ENCODE measurements at regions not wholly inside any gene's neighbourhood (a gene's known extent, or its start where the extent isn't known, plus 50 kb on each side); places are given as distances from the start of the nearest gene placed in this dataset.
"Not testable (repeated sequence)": the region's sequence is repeated elsewhere in the genome, so short reads cannot be mapped to it uniquely, and the experiment has no call there.

DNA sequence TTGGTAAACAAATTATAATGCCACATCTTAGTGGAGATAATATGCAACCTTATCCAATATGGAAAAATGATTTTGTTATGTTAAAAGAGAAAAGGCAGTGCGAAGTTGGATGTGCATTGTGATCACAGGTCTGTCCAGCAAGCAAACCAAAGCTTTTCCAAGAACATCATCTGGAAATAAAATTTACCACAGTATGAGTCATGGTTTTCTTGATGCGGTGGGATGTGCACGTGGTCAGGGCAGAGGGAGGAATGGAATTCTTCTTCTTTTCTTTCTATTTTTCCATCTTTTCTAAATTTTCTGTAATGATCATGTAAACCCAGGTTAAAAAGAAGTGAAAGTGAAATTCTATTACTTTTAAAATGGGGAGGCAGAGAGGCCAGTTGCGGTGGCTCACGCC, 169.8 kb downstream of the C11orf91 start:
- no peak for ATAC-seq (ENCODE audit: low read depth)
- no peak for DNase-seq (ENCODE audit: low spot score)
- TF ChIP-seq, protein P1, sequence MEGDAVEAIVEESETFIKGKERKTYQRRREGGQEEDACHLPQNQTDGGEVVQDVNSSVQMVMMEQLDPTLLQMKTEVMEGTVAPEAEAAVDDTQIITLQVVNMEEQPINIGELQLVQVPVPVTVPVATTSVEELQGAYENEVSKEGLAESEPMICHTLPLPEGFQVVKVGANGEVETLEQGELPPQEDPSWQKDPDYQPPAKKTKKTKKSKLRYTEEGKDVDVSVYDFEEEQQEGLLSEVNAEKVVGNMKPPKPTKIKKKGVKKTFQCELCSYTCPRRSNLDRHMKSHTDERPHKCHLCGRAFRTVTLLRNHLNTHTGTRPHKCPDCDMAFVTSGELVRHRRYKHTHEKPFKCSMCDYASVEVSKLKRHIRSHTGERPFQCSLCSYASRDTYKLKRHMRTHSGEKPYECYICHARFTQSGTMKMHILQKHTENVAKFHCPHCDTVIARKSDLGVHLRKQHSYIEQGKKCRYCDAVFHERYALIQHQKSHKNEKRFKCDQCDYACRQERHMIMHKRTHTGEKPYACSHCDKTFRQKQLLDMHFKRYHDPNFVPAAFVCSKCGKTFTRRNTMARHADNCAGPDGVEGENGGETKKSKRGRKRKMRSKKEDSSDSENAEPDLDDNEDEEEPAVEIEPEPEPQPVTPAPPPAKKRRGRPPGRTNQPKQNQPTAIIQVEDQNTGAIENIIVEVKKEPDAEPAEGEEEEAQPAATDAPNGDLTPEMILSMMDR (IDR thresholded peaks at IDR 0.05; ENCODE audit: poor library complexity, severe bottlenecking): no peak
- Histone ChIP-seq H3K36me3 (ENCODE audit: low read depth) (no peaks in the 10 kb centered on the region), H3K9me3 (ENCODE audit: severe bottlenecking) (no peaks in the 10 kb centered on the region), H3K4me3 (ENCODE audit: severe bottlenecking) (no peak overlapping the region), H3K27ac (ENCODE audit: poor library complexity, severe bottlenecking) (no peak overlapping the region), H3K4me1 (ENCODE audit: insufficient read depth, poor library complexity, severe bottlenecking) (peaks cover 7% of the 10 kb centered on the region), H3K27me3 (ENCODE audit: insufficient read depth, poor library complexity, severe bottlenecking) (no peaks in the 10 kb centered on the region)

DNA sequence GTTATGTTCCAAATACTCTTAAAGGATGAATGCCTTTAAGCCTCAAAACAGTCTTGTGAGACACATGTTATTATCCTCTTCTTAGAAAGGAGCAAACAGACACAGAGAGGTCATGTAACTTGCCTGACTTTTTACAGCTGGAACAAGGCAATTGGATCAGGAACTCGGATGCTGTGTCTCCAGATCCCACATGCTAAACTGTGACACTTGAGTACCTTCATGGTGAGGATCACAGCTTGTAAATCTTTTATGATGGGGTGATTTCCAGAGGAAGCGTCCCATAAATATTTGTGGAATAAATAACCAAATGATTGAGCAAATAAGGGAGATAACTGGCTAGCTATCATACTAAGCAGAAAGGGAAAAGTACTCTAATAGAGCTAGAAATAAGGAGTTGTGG, 171.2 kb downstream of the C11orf91 start:
- ATAC-seq (ENCODE audit: low read depth): no peak
- H3K9me3 ChIP-seq (ENCODE audit: severe bottlenecking): no peaks in the 10 kb centered on the region
- TF ChIP-seq, protein P1 (IDR thresholded peaks at IDR 0.05; ENCODE audit: poor library complexity, severe bottlenecking): no peak
- peaks cover 7% of the 10 kb centered on the region for H3K4me1 ChIP-seq (ENCODE audit: insufficient read depth, poor library complexity, severe bottlenecking)
- no peak overlapping the region for H3K4me3 ChIP-seq (ENCODE audit: severe bottlenecking)
- no peaks in the 10 kb centered on the region for H3K36me3 ChIP-seq (ENCODE audit: low read depth)
- H3K27ac ChIP-seq (ENCODE audit: poor library complexity, severe bottlenecking): no peak overlapping the region
- H3K27me3 ChIP-seq (ENCODE audit: insufficient read depth, poor library complexity, severe bottlenecking): no peaks in the 10 kb centered on the region
- DNase-seq (ENCODE audit: low spot score): no peak

DNA sequence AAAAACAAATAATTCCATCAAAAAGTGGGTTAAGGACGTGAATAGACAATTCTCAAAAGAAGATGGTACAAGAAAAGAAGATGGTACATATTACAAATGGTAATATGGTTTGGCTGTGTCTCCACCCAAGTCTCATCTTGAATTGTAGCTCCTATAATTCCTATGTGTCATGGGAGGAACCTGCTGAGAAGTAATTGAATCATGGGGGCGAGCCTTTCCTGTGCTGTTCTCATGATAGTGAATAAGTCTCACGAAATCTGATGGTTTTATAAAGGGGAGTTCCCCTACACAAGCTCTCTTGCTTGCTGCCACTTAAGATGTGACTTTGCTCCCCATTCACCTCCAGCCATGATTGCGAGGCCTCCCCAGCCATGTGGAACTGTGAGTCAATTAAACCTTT, 172.9 kb downstream of the C11orf91 start:
- H3K9me3 ChIP-seq (ENCODE audit: severe bottlenecking); DNase-seq (ENCODE audit: low spot score); H3K4me3 ChIP-seq (ENCODE audit: severe bottlenecking); ATAC-seq (ENCODE audit: low read depth); H3K27ac ChIP-seq (ENCODE audit: poor library complexity, severe bottlenecking); H3K27me3 ChIP-seq (ENCODE audit: insufficient read depth, poor library complexity, severe bottlenecking); H3K4me1 ChIP-seq (ENCODE audit: insufficient read depth, poor library complexity, severe bottlenecking); H3K36me3 ChIP-seq (ENCODE audit: low read depth): not testable (repeated sequence)

DNA sequence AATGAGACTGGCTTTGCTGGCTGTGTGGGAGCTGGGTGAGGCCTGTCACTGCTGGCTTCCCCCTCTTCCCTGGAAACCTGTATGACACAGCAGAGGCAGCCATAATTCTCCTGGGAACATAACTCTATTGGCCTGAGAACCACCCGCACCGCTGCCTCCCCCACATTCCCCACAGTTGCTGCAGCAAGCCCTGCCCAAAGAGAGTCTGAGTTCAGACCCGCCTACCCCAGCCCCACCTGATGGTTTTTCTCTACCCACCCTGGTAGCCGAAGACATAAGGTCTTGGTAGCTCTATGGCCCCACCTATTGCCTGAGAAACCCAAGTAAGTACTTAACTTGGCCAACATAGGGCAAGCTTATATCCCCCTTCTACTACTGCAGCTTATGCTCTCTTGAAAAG, 174.8 kb downstream of the C11orf91 start:
- H3K4me1 ChIP-seq (ENCODE audit: insufficient read depth, poor library complexity, severe bottlenecking): no peaks in the 10 kb centered on the region
- no peaks in the 10 kb centered on the region for H3K9me3 ChIP-seq (ENCODE audit: severe bottlenecking)
- H3K36me3 ChIP-seq (ENCODE audit: low read depth): no peaks in the 10 kb centered on the region
- ATAC-seq (ENCODE audit: low read depth) (no peak), DNase-seq (ENCODE audit: low spot score) (no peak)
- TF ChIP-seq, protein P1 (IDR thresholded peaks at IDR 0.05; ENCODE audit: poor library complexity, severe bottlenecking): no peak
- H3K27ac ChIP-seq (ENCODE audit: poor library complexity, severe bottlenecking): no peak overlapping the region
- H3K4me3 ChIP-seq (ENCODE audit: severe bottlenecking): no peak overlapping the region
- H3K27me3 ChIP-seq (ENCODE audit: insufficient read depth, poor library complexity, severe bottlenecking): no peaks in the 10 kb centered on the region

GRCh38 chr11:33521384-33521783, 179.2 kb downstream of the C11orf91 start:
- ATAC-seq (ENCODE audit: low read depth) (no peak), DNase-seq (ENCODE audit: low spot score) (no peak)
- Histone ChIP-seq H3K9me3 (ENCODE audit: severe bottlenecking) (no peaks in the 10 kb centered on the region), H3K27me3 (ENCODE audit: insufficient read depth, poor library complexity, severe bottlenecking) (no peaks in the 10 kb centered on the region), H3K36me3 (ENCODE audit: low read depth) (no peaks in the 10 kb centered on the region), H3K4me1 (ENCODE audit: insufficient read depth, poor library complexity, severe bottlenecking) (no peaks in the 10 kb centered on the region), H3K4me3 (ENCODE audit: severe bottlenecking) (no peak overlapping the region), H3K27ac (ENCODE audit: poor library complexity, severe bottlenecking) (no peak overlapping the region)
- TF ChIP-seq, protein P1 (IDR thresholded peaks at IDR 0.05; ENCODE audit: poor library complexity, severe bottlenecking): no peak

Data from RWPE2 (cell line).